ENCODE measurements at regions not wholly inside any gene's neighbourhood (a gene's known extent, or its start where the extent isn't known, plus 50 kb on each side); places are given as distances from the start of the nearest gene placed in this dataset.
A peak's percentile ranks its signal among the peaks of the same experiment; 100 is the strongest.

GRCh38 chr4:30855232-30855631 lies 135.1 kb downstream of the PCDH7 start (continued):
- TF ChIP-seq, protein P1, sequence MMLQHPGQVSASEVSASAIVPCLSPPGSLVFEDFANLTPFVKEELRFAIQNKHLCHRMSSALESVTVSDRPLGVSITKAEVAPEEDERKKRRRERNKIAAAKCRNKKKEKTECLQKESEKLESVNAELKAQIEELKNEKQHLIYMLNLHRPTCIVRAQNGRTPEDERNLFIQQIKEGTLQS (IDR thresholded peaks at IDR 0.05): no peak
- TF ChIP-seq CBX3 (IDR thresholded peaks at IDR 0.05; ENCODE audit: low read depth): 0 out of 2 replicates have a peak, but pooled peaks have one; percentile 7
- TF ChIP-seq EZH2phosphoT487 (IDR thresholded peaks at IDR 0.05; ENCODE audit: borderline replicate concordance): no peak
- TF ChIP-seq, protein P2, sequence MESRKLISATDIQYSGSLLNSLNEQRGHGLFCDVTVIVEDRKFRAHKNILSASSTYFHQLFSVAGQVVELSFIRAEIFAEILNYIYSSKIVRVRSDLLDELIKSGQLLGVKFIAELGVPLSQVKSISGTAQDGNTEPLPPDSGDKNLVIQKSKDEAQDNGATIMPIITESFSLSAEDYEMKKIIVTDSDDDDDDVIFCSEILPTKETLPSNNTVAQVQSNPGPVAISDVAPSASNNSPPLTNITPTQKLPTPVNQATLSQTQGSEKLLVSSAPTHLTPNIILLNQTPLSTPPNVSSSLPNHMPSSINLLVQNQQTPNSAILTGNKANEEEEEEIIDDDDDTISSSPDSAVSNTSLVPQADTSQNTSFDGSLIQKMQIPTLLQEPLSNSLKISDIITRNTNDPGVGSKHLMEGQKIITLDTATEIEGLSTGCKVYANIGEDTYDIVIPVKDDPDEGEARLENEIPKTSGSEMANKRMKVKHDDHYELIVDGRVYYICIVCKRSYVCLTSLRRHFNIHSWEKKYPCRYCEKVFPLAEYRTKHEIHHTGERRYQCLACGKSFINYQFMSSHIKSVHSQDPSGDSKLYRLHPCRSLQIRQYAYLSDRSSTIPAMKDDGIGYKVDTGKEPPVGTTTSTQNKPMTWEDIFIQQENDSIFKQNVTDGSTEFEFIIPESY (IDR thresholded peaks at IDR 0.05; ENCODE audit: extremely low read depth, insufficient replicate concordance, low read length): no peak
- no peak for TF ChIP-seq EZH2 (IDR thresholded peaks at IDR 0.05)
- peak; percentile 22 for TF ChIP-seq YY1 (IDR thresholded peaks at IDR 0.05; ENCODE audit: extremely low read depth, insufficient replicate concordance, low read depth, low read length)
- TF ChIP-seq ZNF274 (IDR thresholded peaks at IDR 0.05; ENCODE audit: low read depth, low read length): no peak
- TF ChIP-seq POLR2A (IDR thresholded peaks at IDR 0.05; ENCODE audit: borderline replicate concordance, extremely low read depth, insufficient read depth, insufficient read length): no peak

DNA sequence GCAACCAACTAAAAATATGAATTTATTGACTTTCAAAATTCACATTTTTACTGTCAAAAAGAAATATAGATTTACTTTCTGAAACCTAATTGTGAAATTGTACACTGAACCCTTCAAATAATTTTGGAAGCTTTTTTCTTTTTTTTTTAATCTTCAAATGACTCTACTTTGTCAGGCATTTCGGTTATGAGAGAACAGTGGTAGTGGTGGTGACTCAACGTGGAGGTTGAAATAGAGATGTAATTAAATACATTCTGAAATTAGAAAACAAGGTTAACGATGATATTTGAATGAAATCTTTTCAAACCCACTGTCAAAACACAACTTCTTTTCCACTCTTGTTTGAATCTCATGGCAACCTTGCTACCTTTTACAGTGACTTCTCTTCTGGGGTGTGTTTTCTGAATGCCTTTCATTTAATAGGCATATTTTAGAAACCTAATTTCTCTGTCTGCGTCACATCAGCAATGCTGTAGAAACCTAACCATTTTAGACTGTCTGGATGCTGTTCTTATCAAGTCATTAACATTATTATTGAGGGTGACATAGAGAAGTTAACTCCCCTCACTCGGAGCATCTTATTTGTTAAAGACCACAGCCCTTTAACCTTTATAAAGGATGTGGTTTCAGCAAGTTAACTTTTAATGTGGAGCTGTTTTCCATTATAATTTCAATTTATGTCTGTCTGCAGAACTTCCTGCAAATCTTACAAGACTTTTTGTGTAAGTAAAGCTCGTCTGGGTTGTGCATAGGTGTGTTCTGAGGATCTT lies 136.8 kb downstream of the PCDH7 start:
- no TSS peak for BruUV-seq (replicated peaks)

More for the DNA sequence above, 136.8 kb downstream of the PCDH7 start:
- Histone ChIP-seq H3K4me2 (ENCODE audit: low read length) (peak overlapping the region; percentile 70), H3K9ac (ENCODE audit: low read length) (peak overlapping the region; percentile 69), H4K20me1 (ENCODE audit: insufficient read depth) (no peaks in the 10 kb centered on the region), H3K27me3 (ENCODE audit: insufficient read depth, low read length) (no peaks in the 10 kb centered on the region), H3K9me2 (ENCODE audit: insufficient read depth) (no peaks in the 10 kb centered on the region), H3K9me3 (ENCODE audit: control insufficient read depth in 1 of 2, insufficient read depth in 1 of 2, low read depth in 1 of 2, low read length in 2 of 2) (no peaks in the 10 kb centered on the region), H3K27ac (ENCODE audit: low read depth, low read length) (peak overlapping the region; percentile 100), H3K4me1 (ENCODE audit: control insufficient read depth in 1 of 2, insufficient read depth in 2 of 2, low read length in 2 of 2) (peaks cover 83 to 100% of the 10 kb centered on the region in 2 experiments), H3K79me2 (ENCODE audit: insufficient read depth, low read length) (peaks cover 100% of the 10 kb centered on the region), H3K36me3 (ENCODE audit: control insufficient read depth in 1 of 2, insufficient read depth in 2 of 2, low read length in 2 of 2) (no peaks in the 10 kb centered on the region), H2AFZ (ENCODE audit: low read depth, low read length, poor library complexity, severe bottlenecking) (no peak overlapping the region), H3K4me3 (replicated peaks in 1 of 2; ENCODE audit: low read depth in 1 of 2, low read length in 2 of 2) (peak overlapping the region in 1 of 2 experiments; percentile 4; a peak in 2 of 4 replicates)
- ChIA-PET CTCF (no interaction called here), POLR2A (interaction anchor here (1.0 to 2.2 kb wide), 3 partner anchors 14 to 34 kb away, joined by 3 to 5 read pairs (median 4); no protein-coding TSS in a partner anchor), RAD21 (ENCODE audit: low non-redundant PET in 1 of 2, low total read pairs in 2 of 2, uncharacterized antibody in 2 of 2, unreplicated experiment in 2 of 2) (no interaction called here)
- ATAC-seq: no peak
- TF ChIP-seq REST (IDR thresholded peaks at IDR 0.05; ENCODE audit: low read depth) (no peak), JUND (IDR thresholded peaks at IDR 0.05) (no peak), SIN3A (IDR thresholded peaks at IDR 0.05; ENCODE audit: low read depth) (no peak), ZNF274 (IDR thresholded peaks at IDR 0.05; ENCODE audit: low read depth, low read length) (no peak), CEBPB (IDR thresholded peaks at IDR 0.05; ENCODE audit: low read depth) (no peak), POLR2AphosphoS5 (IDR thresholded peaks at IDR 0.05; ENCODE audit: low read depth, low read length) (no peak), TCF7L2 (IDR thresholded peaks at IDR 0.05; ENCODE audit: borderline replicate concordance, extremely low read depth, insufficient read depth, insufficient read length) (no peak), CTCF (IDR thresholded peaks at IDR 0.05 in 2 of 3, conservative IDR thresholded peaks at IDR 0.05 in 1 of 3; ENCODE audit: borderline replicate concordance in 1 of 3, insufficient read depth in 1 of 3, low read depth in 2 of 3, low read length in 2 of 3) (no peak), POLR2A (IDR thresholded peaks at IDR 0.05; ENCODE audit: borderline replicate concordance, extremely low read depth, insufficient read depth, insufficient read length) (no peak)
- intact Hi-C loops (cut with micrococcal nuclease): loop anchor here (5.0 kb wide), 1 partner anchor 100 kb away; no protein-coding TSS in a partner anchor
- no peak for DNase-seq (ENCODE audit: low read depth, low spot score)

Measured in HCT116 (cell line).